Loucy (cell line): ENCODE measurements at regions not wholly inside any gene's neighbourhood (a gene's known extent, or its start where the extent isn't known, plus 50 kb on each side); places are given as distances from the start of the nearest gene placed in this dataset.

Experiments used
- H2AFZ ChIP-seq: fragments of 200-600 bp; sonication (generic); 2 replicates; pipeline ENCODE4 v1.6.0; 2016; ENCODE audit warnings: antibody characterized with exemption, mild to moderate bottlenecking, low read length, moderate library complexity
- H3F3A ChIP-seq: fragments of 200-600 bp; 2 replicates; pipeline ENCODE4 v1.6.0; 2016; ENCODE audit warnings: antibody characterized with exemption, low read depth, mild to moderate bottlenecking
- H3K27me3 ChIP-seq: fragments of 200-600 bp; sonication (generic); 2 replicates; pipeline ENCODE4 v1.6.1; 2014; ENCODE audit warnings: low read length, mild to moderate bottlenecking; ENCODE audit not compliant: insufficient read depth, poor library complexity, severe bottlenecking
- H3K36me3 ChIP-seq: fragments of 200-600 bp; sonication (generic); 2 replicates; pipeline ENCODE4 v1.6.1; 2016; ENCODE audit warnings: low read length; ENCODE audit not compliant: insufficient read depth
- H3K4me1 ChIP-seq: fragments of 200-600 bp; sonication (generic); 2 replicates; pipeline ENCODE4 v1.5.1; 2014; ENCODE audit warnings: low read length, mild to moderate bottlenecking; ENCODE audit not compliant: insufficient read depth, poor library complexity, severe bottlenecking
- H3K4me2 ChIP-seq: fragments of 200-600 bp; sonication (generic); 2 replicates; pipeline ENCODE4 v1.6.0; 2014; ENCODE audit warnings: antibody characterized with exemption, low read length, low read depth, mild to moderate bottlenecking; ENCODE audit not compliant: poor library complexity, severe bottlenecking
- H3K4me3 ChIP-seq: fragments of 200-600 bp; sonication (generic); 2 replicates; pipeline ENCODE4 v1.5.1; 2014; ENCODE audit warnings: low read length, mild to moderate bottlenecking, mixed read lengths; ENCODE audit not compliant: poor library complexity, severe bottlenecking
- H3K79me2 ChIP-seq: fragments of 200-600 bp; sonication (generic); 2 replicates; pipeline ENCODE4 v1.6.1; 2014; ENCODE audit warnings: low read length; ENCODE audit not compliant: insufficient read depth
- H3K9ac ChIP-seq: fragments of 200-600 bp; sonication (generic); 2 replicates; pipeline ENCODE4 v1.6.0; 2014; ENCODE audit warnings: mild to moderate bottlenecking, low read depth, low read length, moderate library complexity; ENCODE audit not compliant: poor library complexity, severe bottlenecking
- H3K9me2 ChIP-seq: fragments of 200-600 bp; sonication (generic); replicated peaks from 2 replicates; pipeline ENCODE4 v1.6.1; 2016; ENCODE audit warnings: low read depth, low read length, mixed read lengths
- H3K9me3 ChIP-seq: fragments of 200-600 bp; sonication (generic); 2 replicates; pipeline ENCODE4 v1.6.1; 2014; ENCODE audit warnings: mild to moderate bottlenecking, antibody characterized with exemption, low read length, low read depth; ENCODE audit not compliant: insufficient read depth
- H4K20me1 ChIP-seq: fragments of 200-600 bp; sonication (generic); 2 replicates; pipeline ENCODE4 v1.6.0; 2014; ENCODE audit warnings: antibody characterized with exemption, low read length, mild to moderate bottlenecking; ENCODE audit not compliant: insufficient read depth, poor library complexity, severe bottlenecking
- EZH2phosphoT487 ChIP-seq: fragments of 200-600 bp; IDR thresholded peaks from 2 replicates; pipeline ENCODE4 v1.6.1; 2018; ENCODE audit warnings: antibody characterized with exemption, mild to moderate bottlenecking, moderate library complexity, borderline replicate concordance
- TF ChIP-seq, protein P1 (sequence below): fragments of 200-600 bp; sonication (generic); conservative IDR thresholded peaks from 2 replicates; pipeline ENCODE4 v1.5.1; 2014; ENCODE audit warnings: mild to moderate bottlenecking, antibody characterized with exemption, low read length

DNA sequence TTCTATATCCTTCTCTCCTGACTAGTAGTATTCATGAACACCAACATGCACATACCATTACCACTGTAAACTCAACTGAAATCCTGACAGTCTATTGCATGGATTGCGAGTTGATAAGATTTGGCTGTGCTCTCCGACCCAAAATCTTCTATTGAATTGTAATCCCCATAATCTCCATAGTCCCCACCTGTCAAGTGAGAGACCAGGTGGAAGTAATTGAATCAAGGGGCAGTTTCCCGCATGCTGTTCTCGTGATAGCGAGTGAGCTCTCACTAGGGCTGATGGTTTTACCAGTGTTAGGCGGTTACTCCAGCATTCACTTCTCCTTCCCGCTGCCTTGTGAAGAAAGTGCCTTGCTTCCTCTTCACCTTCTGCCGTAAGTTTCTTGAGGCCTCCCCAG is 261.8 kb downstream of the PHF14 start:
- Histone ChIP-seq H3K4me3 (no peak overlapping the region), H3K4me1 (peaks cover 12% of the 10 kb centered on the region), H3K4me2 (no peak overlapping the region), H3K9me2 (no peaks in the 10 kb centered on the region), H3K9ac (no peak overlapping the region), H2AFZ (no peak overlapping the region), H3K79me2 (no peaks in the 10 kb centered on the region), H3K36me3 (no peaks in the 10 kb centered on the region), H3F3A (no peaks in the 10 kb centered on the region), H3K9me3 (no peaks in the 10 kb centered on the region), H3K27me3 (no peaks in the 10 kb centered on the region), H4K20me1 (no peaks in the 10 kb centered on the region)
- TF ChIP-seq, protein P1, sequence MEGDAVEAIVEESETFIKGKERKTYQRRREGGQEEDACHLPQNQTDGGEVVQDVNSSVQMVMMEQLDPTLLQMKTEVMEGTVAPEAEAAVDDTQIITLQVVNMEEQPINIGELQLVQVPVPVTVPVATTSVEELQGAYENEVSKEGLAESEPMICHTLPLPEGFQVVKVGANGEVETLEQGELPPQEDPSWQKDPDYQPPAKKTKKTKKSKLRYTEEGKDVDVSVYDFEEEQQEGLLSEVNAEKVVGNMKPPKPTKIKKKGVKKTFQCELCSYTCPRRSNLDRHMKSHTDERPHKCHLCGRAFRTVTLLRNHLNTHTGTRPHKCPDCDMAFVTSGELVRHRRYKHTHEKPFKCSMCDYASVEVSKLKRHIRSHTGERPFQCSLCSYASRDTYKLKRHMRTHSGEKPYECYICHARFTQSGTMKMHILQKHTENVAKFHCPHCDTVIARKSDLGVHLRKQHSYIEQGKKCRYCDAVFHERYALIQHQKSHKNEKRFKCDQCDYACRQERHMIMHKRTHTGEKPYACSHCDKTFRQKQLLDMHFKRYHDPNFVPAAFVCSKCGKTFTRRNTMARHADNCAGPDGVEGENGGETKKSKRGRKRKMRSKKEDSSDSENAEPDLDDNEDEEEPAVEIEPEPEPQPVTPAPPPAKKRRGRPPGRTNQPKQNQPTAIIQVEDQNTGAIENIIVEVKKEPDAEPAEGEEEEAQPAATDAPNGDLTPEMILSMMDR = no peak
- no peak for TF ChIP-seq EZH2phosphoT487

DNA sequence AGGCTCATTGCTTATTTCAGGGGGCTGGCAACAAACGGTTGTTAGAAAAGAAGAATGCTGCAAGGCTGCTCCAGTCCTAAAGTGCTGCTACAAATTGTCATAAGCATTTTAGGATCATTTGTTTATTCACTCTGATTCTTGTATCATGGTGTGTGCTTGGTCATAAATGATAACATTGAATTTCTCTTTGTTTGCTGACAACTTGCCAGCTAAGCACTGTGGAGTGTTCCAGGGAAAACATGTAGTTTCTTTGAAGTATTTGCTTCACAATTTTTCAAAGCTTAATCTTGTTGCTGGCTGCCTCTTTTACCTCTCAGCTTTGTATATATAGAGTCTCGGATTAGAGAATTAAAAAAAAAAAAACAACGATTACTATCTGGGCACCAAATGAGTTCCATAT is 263.0 kb downstream of the PHF14 start:
- TF ChIP-seq, protein P1 = no peak
- TF ChIP-seq EZH2phosphoT487 = no peak
- H4K20me1 ChIP-seq = no peaks in the 10 kb centered on the region
- no peaks in the 10 kb centered on the region for H3F3A ChIP-seq
- no peak overlapping the region for H3K4me2 ChIP-seq
- H3K9me3 ChIP-seq = no peaks in the 10 kb centered on the region
- H2AFZ ChIP-seq = no peak overlapping the region
- H3K36me3 ChIP-seq = no peaks in the 10 kb centered on the region
- H3K4me3 ChIP-seq = no peak overlapping the region
- H3K27me3 ChIP-seq = no peaks in the 10 kb centered on the region
- no peaks in the 10 kb centered on the region for H3K9me2 ChIP-seq
- no peaks in the 10 kb centered on the region for H3K79me2 ChIP-seq
- peaks cover 12% of the 10 kb centered on the region for H3K4me1 ChIP-seq
- H3K9ac ChIP-seq = no peak overlapping the region

DNA sequence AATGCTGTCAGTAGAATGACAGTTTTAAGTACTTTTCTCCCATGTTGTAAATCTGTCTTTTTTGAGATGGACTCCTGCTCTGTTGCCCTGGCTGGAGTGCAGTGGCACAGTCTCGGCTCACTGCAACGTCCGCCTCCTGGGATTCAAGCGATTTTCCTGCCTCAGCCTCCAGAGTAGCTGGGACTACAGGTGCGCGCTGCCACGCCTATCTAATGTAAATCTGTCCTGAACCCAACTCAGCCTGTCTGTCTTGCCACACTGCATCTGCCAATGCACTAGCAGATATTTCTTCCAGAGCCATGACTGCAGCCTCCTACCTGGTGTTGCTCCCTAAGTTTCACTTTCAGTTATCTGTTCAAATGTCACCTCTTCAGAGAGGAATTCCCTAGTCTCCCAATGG is 264.1 kb downstream of the PHF14 start:
- Histone ChIP-seq H3K9ac (no peak overlapping the region), H3K4me3 (no peak overlapping the region), H3K79me2 (no peaks in the 10 kb centered on the region), H3K27me3 (no peaks in the 10 kb centered on the region), H3F3A (no peaks in the 10 kb centered on the region), H3K36me3 (no peaks in the 10 kb centered on the region), H3K9me3 (no peaks in the 10 kb centered on the region), H4K20me1 (no peaks in the 10 kb centered on the region), H2AFZ (peak overlapping the region; percentile 56; the same call in 1 of the 2 replicates), H3K4me2 (peak overlapping the region; percentile 28), H3K4me1 (peaks cover 3% of the 10 kb centered on the region), H3K9me2 (no peaks in the 10 kb centered on the region)
- TF ChIP-seq, protein P1 = no peak
- no peak for TF ChIP-seq EZH2phosphoT487
